GM18858 (cell line): ENCODE measurements at regions not wholly inside any gene's neighbourhood (a gene's known extent, or its start where the extent isn't known, plus 50 kb on each side); places are given as distances from the start of the nearest gene placed in this dataset.
"Not testable (repeated sequence)": the region's sequence is repeated elsewhere in the genome, so short reads cannot be mapped to it uniquely, and the experiment has no call there.

Experiments used
- ATAC-seq: cut with Tn5 transposase; IDR thresholded peaks from one replicate; pipeline ENCODE4 v1.9.1; 2021; ENCODE audit not compliant: unreplicated experiment

GRCh38 chr12:69028941-69029729 is 96.2 kb upstream of the CPM start:
- no peak for ATAC-seq

- no peak for ATAC-seq
These were observed 97.3 kb upstream of the CPM start for GRCh38 chr12:69030321-69030720.

- ATAC-seq = no peak
These were observed 103.6 kb upstream of the CPM start for GRCh38 chr12:69036533-69036932.

GRCh38 chr12:69036999-69037398 is 104.0 kb upstream of the CPM start:
- no peak for ATAC-seq

- no peak for ATAC-seq
These were observed 106.9 kb upstream of the CPM start for GRCh38 chr12:69039911-69040310.

GRCh38 chr12:69042557-69042956 is 109.6 kb upstream of the CPM start:
- ATAC-seq = no peak

GRCh38 chr12:69042970-69043369 is 110.0 kb upstream of the CPM start:
- no peak for ATAC-seq

GRCh38 chr12:69044887-69045286 is 111.9 kb upstream of the CPM start:
- no peak for ATAC-seq

- no peak for ATAC-seq
These were observed 112.5 kb upstream of the CPM start for GRCh38 chr12:69045430-69045829.

GRCh38 chr12:69046363-69046762 is 113.4 kb upstream of the CPM start:
- no peak for ATAC-seq

- ATAC-seq = no peak
These were observed 113.9 kb upstream of the CPM start for GRCh38 chr12:69046920-69047319.

GRCh38 chr12:69047990-69048389 is 115.0 kb upstream of the CPM start:
- ATAC-seq = no peak

GRCh38 chr12:69049855-69050254 is 116.9 kb upstream of the CPM start:
- not testable (repeated sequence) for ATAC-seq

- ATAC-seq = no peak
These were observed 119.8 kb upstream of the CPM start for GRCh38 chr12:69052613-69053408.

- ATAC-seq = no peak
These were observed 121.5 kb upstream of the CPM start for GRCh38 chr12:69054343-69055056.

- no peak for ATAC-seq
These were observed 122.3 kb upstream of the CPM start for GRCh38 chr12:69055280-69055679.

- ATAC-seq = no peak
These were observed 122.7 kb upstream of the CPM start for GRCh38 chr12:69055706-69056105.

GRCh38 chr12:69056743-69057515 is 124.0 kb upstream of the CPM start:
- ATAC-seq = no peak

- no peak for ATAC-seq
These were observed 124.8 kb upstream of the CPM start for GRCh38 chr12:69057742-69058141.

GRCh38 chr12:69059465-69060457 is 126.8 kb upstream of the CPM start:
- ATAC-seq = no peak
